ENCODE measurements at regions not wholly inside any gene's neighbourhood (a gene's known extent, or its start where the extent isn't known, plus 50 kb on each side); places are given as distances from the start of the nearest gene placed in this dataset.

DNA sequence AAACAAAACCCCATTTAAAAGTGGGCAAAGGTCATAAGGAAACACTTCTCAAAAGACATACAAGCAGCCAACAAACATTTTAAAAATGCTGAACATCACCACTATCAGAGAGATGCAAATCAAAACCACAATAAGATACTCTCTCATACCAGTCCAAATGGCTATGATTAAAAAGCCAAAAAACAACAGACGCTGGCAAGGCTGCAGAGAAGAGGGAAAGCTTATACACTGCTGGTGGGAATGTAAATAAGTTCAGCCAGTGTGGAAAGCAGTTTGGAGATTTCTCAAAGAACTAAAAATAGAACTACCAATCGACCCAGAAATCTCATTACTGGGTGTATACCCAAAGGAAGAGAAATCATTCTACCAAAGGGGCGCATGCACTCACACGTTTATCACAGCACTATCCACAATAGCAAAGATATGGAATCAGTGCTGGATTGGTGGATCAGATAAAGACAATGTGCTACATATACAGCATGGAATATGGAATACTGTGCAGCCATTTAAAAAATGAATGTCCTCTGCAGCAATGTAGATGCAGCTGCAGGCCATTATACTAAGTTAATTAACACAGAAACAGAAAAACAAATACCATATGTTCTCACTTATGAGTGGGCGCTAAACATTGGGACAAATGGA, 102.1 kb upstream of the DAAM1 start:
- Histone ChIP-seq H3K36me3 (replicated peaks; ENCODE audit: control insufficient read depth, insufficient read depth, low read length) (no peaks in the 10 kb centered on the region), H3K4me3 (ENCODE audit: insufficient read depth, low read depth, low read length) (no peak overlapping the region), H3K27me3 (ENCODE audit: control insufficient read depth, insufficient read depth, low read length) (no peaks in the 10 kb centered on the region)
- DNase-seq = no peak

DNA sequence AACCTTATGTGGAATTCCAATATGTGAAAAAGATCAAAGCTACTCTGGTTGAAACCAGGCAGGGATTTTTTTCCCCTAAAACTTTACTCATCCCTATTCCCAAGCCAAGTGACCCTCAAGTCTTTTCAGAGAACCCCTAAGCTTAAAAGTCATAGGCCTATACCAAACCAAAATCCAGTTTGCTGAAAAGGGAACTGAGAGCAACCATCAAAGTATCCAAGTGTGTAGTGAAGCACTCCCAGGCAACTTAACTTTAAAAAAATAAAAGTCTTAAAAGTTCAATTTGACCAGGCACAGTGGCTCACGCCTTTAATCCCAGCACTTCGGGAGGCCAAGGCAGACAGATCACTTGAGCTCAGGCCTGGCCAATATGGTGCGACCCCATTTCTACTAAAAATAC, 101.2 kb upstream of the DAAM1 start:
- Histone ChIP-seq H3K27me3 (ENCODE audit: control insufficient read depth, insufficient read depth, low read length) (no peaks in the 10 kb centered on the region), H3K36me3 (replicated peaks; ENCODE audit: control insufficient read depth, insufficient read depth, low read length) (no peaks in the 10 kb centered on the region), H3K4me3 (ENCODE audit: insufficient read depth, low read depth, low read length) (no peak overlapping the region)
- no peak for DNase-seq

DNA sequence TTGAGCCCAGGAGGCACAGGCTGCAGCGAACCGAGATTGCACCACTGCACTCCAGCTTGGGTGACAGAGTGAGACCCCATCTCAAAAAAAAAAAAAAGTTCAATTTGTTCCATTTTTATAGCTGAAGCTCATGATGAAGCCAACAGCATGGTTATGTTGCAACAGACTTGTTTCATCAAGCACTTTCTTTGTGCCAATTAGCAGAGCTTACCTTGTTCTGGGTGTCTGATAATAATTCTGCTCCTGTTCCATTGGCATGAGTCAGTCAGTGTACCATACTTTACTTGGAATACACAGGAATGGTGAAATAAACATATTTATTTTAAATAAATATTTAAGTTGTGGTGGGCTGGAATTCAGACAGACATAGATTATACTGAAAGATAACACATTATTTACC, 100.8 kb upstream of the DAAM1 start:
- Histone ChIP-seq H3K36me3 (replicated peaks; ENCODE audit: control insufficient read depth, insufficient read depth, low read length) (no peaks in the 10 kb centered on the region), H3K27me3 (ENCODE audit: control insufficient read depth, insufficient read depth, low read length) (no peaks in the 10 kb centered on the region), H3K4me3 (ENCODE audit: insufficient read depth, low read depth, low read length) (no peak overlapping the region)
- no peak for DNase-seq

- Histone ChIP-seq H3K4me3 (ENCODE audit: insufficient read depth, low read depth, low read length) (no peak overlapping the region), H3K36me3 (replicated peaks; ENCODE audit: control insufficient read depth, insufficient read depth, low read length) (no peaks in the 10 kb centered on the region), H3K27me3 (ENCODE audit: control insufficient read depth, insufficient read depth, low read length) (no peaks in the 10 kb centered on the region)
- DNase-seq = no peak
These were observed 97.9 kb upstream of the DAAM1 start for GRCh38 chr14:59090572-59090971.

DNA sequence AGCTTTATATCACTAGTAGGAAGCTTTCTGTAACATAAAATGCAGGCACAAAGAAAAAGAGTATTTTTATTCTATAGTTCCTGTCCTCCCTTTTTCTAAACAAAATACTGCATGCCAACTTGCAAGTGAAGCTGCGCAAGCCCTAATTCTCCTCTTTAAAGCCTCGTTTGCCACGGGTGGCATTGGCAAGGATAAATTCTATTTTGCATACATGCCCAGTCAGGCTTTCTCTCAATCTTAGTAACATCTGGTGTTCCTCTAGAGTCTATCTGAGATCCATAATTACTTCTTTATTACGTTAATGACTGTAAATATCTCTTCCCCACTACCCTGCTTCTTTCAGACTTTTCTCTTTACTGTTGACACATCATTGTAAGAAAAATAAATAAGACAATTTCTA, 97.1 kb upstream of the DAAM1 start:
- H3K36me3 ChIP-seq (replicated peaks; ENCODE audit: control insufficient read depth, insufficient read depth, low read length) = no peaks in the 10 kb centered on the region
- H3K4me3 ChIP-seq (ENCODE audit: insufficient read depth, low read depth, low read length) = no peak overlapping the region
- no peaks in the 10 kb centered on the region for H3K27me3 ChIP-seq (ENCODE audit: control insufficient read depth, insufficient read depth, low read length)
- no peak for DNase-seq

- Histone ChIP-seq H3K36me3 (replicated peaks; ENCODE audit: control insufficient read depth, insufficient read depth, low read length) (no peaks in the 10 kb centered on the region), H3K27me3 (ENCODE audit: control insufficient read depth, insufficient read depth, low read length) (no peaks in the 10 kb centered on the region), H3K4me3 (ENCODE audit: insufficient read depth, low read depth, low read length) (no peak overlapping the region)
- no peak for DNase-seq
These were observed 96.5 kb upstream of the DAAM1 start for GRCh38 chr14:59091976-59092375.

DNA sequence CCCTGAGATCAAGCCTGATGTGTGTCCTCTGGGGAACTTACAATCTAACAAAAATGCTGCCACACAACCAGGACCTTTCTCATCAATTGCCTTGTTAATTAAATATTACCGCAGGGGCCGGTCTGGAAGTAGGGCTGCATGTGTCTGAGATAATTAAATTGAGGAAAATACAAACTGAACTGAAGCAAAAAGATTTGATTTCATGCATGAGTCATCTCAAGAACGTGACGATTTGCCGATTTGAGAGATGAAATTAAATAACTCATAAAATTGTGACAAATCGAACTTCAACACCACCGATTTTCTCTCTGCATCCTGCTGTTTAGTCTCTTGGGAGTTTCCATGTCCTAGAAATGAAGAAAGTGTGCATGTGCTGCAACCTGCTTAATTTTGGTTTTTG, 94.6 kb upstream of the DAAM1 start:
- Histone ChIP-seq H3K27me3 (ENCODE audit: control insufficient read depth, insufficient read depth, low read length) (no peaks in the 10 kb centered on the region), H3K4me3 (ENCODE audit: insufficient read depth, low read depth, low read length) (no peak overlapping the region), H3K36me3 (replicated peaks; ENCODE audit: control insufficient read depth, insufficient read depth, low read length) (no peaks in the 10 kb centered on the region)
- DNase-seq = no peak

- no peaks in the 10 kb centered on the region for H3K27me3 ChIP-seq (ENCODE audit: control insufficient read depth, insufficient read depth, low read length)
- DNase-seq = no peak
- no peaks in the 10 kb centered on the region for H3K36me3 ChIP-seq (replicated peaks; ENCODE audit: control insufficient read depth, insufficient read depth, low read length)
- H3K4me3 ChIP-seq (ENCODE audit: insufficient read depth, low read depth, low read length) = no peak overlapping the region
These were observed 92.2 kb upstream of the DAAM1 start for GRCh38 chr14:59096303-59096702.

DNA sequence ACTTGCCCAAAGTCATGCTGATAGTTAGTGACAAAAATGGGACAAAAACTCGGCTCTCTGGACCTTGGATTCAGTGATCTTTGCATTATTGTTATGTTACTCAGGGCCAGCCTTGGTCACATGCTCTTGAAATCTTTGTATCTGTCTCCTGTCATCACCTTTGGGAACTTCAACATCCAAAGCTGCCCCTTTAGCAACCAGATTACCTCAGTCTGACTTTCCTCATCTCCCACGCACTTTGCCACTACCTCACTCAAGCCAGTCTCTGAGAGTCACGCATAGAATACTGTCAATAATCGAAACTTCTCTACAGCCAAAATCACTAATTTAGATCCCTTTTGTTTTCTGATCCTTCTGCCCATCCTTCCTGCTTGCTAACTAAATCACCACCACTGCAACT, 90.8 kb upstream of the DAAM1 start:
- H3K36me3 ChIP-seq (replicated peaks; ENCODE audit: control insufficient read depth, insufficient read depth, low read length) = no peaks in the 10 kb centered on the region
- no peak overlapping the region for H3K4me3 ChIP-seq (ENCODE audit: insufficient read depth, low read depth, low read length)
- DNase-seq = no peak
- H3K27me3 ChIP-seq (ENCODE audit: control insufficient read depth, insufficient read depth, low read length) = no peaks in the 10 kb centered on the region

GRCh38 chr14:59098377-59098776, 90.1 kb upstream of the DAAM1 start:
- H3K4me3 ChIP-seq (ENCODE audit: insufficient read depth, low read depth, low read length) = no peak overlapping the region
- DNase-seq = no peak
- no peaks in the 10 kb centered on the region for H3K36me3 ChIP-seq (replicated peaks; ENCODE audit: control insufficient read depth, insufficient read depth, low read length)
- no peaks in the 10 kb centered on the region for H3K27me3 ChIP-seq (ENCODE audit: control insufficient read depth, insufficient read depth, low read length)

GRCh38 chr14:59100205-59100604, 88.3 kb upstream of the DAAM1 start:
- no peaks in the 10 kb centered on the region for H3K27me3 ChIP-seq (ENCODE audit: control insufficient read depth, insufficient read depth, low read length)
- DNase-seq = no peak
- H3K4me3 ChIP-seq (ENCODE audit: insufficient read depth, low read depth, low read length) = no peak overlapping the region
- no peaks in the 10 kb centered on the region for H3K36me3 ChIP-seq (replicated peaks; ENCODE audit: control insufficient read depth, insufficient read depth, low read length)

DNA sequence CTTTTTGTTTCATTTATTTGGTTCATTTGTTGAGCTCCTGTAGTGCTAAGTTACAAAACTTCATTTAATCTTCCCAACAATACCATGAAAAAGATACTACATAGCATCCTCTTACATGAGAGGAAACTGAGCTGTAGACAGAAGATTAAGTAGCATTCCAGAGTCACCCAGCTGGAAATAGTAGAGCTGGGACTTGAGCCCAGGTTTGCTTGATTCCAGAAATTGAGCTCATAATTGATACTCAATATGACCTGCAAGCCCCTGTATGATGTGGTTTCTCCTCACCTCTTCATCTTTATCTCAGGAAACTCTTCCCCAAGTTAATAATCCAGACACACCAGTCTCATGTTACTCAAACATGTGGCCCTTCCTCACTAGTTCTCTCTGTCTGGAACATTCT, 87.0 kb upstream of the DAAM1 start:
- no peak overlapping the region for H3K4me3 ChIP-seq (ENCODE audit: insufficient read depth, low read depth, low read length)
- no peak for DNase-seq
- H3K27me3 ChIP-seq (ENCODE audit: control insufficient read depth, insufficient read depth, low read length) = no peaks in the 10 kb centered on the region
- no peaks in the 10 kb centered on the region for H3K36me3 ChIP-seq (replicated peaks; ENCODE audit: control insufficient read depth, insufficient read depth, low read length)

- no peak overlapping the region for H3K4me3 ChIP-seq (ENCODE audit: insufficient read depth, low read depth, low read length)
- no peaks in the 10 kb centered on the region for H3K36me3 ChIP-seq (replicated peaks; ENCODE audit: control insufficient read depth, insufficient read depth, low read length)
- H3K27me3 ChIP-seq (ENCODE audit: control insufficient read depth, insufficient read depth, low read length) = no peaks in the 10 kb centered on the region
- no peak for DNase-seq
These were observed 85.1 kb upstream of the DAAM1 start for GRCh38 chr14:59103396-59103795.

- no peaks in the 10 kb centered on the region for H3K36me3 ChIP-seq (replicated peaks; ENCODE audit: control insufficient read depth, insufficient read depth, low read length)
- no peak overlapping the region for H3K4me3 ChIP-seq (ENCODE audit: insufficient read depth, low read depth, low read length)
- H3K27me3 ChIP-seq (ENCODE audit: control insufficient read depth, insufficient read depth, low read length) = no peaks in the 10 kb centered on the region
- DNase-seq = no peak
These were observed 80.6 kb upstream of the DAAM1 start for GRCh38 chr14:59107819-59108218.

DNA sequence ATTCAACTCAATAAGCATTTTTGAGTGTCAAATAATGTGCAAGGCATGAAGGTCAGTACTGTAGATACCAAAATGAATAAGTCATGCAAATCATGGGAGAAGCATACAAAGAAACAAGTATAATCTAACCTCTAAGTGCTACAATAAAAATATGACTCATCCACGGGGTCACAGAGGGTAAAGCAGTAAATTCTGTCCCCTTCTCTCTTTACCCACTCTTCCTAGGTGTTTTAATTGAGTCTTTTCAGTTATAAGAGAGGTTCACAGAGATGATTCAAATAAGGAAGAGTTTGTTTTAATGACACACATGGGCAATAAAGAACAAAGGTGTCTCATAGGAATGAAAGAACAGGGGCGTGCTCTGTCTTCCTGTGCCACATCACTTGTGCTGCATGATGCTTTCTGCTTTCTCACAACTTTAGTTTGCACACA, 71.5 kb upstream of the DAAM1 start:
- no peak overlapping the region for H3K4me3 ChIP-seq (ENCODE audit: insufficient read depth, low read depth, low read length)
- no peaks in the 10 kb centered on the region for H3K27me3 ChIP-seq (ENCODE audit: control insufficient read depth, insufficient read depth, low read length)
- no peak for DNase-seq
- no peaks in the 10 kb centered on the region for H3K36me3 ChIP-seq (replicated peaks; ENCODE audit: control insufficient read depth, insufficient read depth, low read length)

All from H7 (cell line).